MM.1S (cell line): ENCODE measurements at regions not wholly inside any gene's neighbourhood (a gene's known extent, or its start where the extent isn't known, plus 50 kb on each side); places are given as distances from the start of the nearest gene placed in this dataset.

Source experiments
- CTCF ChIP-seq: fragments of 300-600 bp; sonication (generic); IDR thresholded peaks from 2 replicates; pipeline ENCODE4 v1.5.1; 2016; ENCODE audit warnings: antibody characterized with exemption, low read length, mixed read lengths
- EZH2phosphoT487 ChIP-seq: fragments of 300-600 bp; sonication (generic); IDR thresholded peaks from 2 replicates; pipeline ENCODE4 v1.6.1; 2018; ENCODE audit warnings: antibody characterized with exemption, low read length

GRCh38 chr7:156577645-156578577 lies 62.7 kb upstream of the RNF32 start:
- no peak for TF ChIP-seq CTCF
- no peak for TF ChIP-seq EZH2phosphoT487
